Effector memory CD8-positive, alpha-beta T cell (primary cell): ENCODE measurements at regions not wholly inside any gene's neighbourhood (a gene's known extent, or its start where the extent isn't known, plus 50 kb on each side); places are given as distances from the start of the nearest gene placed in this dataset.

Experiments
- ATAC-seq: fragments of 150-1000 bp; cut with Tn5 transposase; replicated peaks from 2 replicates; pipeline ENCODE4 v1.10.0; 2021; ENCODE audit warnings: mild to moderate bottlenecking, moderate library complexity
- DNase-seq, 3 experiments: peaks; one replicate each; pipeline ENCODE4 v3.0.0; 2021
- H3K27ac Mint-ChIP-seq, 2 donors: one replicate each; pipeline ENCODE4 v1.8.0; 2022; ENCODE audit warnings: mild to moderate bottlenecking in 2 of 2, mixed read lengths in 2 of 2, moderate library complexity in 2 of 2
- H3K27me3 Mint-ChIP-seq, 2 donors: one replicate each; pipeline ENCODE4 v1.8.0; 2022; ENCODE audit warnings: mixed read lengths in 2 of 2
- H3K36me3 Mint-ChIP-seq: one replicate; pipeline ENCODE4 v1.8.0; 2022; ENCODE audit warnings: mild to moderate bottlenecking, moderate library complexity, mixed read lengths; ENCODE audit not compliant: insufficient read depth
- H3K4me1 Mint-ChIP-seq, 2 donors: one replicate each; pipeline ENCODE4 v1.8.0; 2022; ENCODE audit warnings: low read depth in 2 of 2, mixed read lengths in 2 of 2
- H3K4me3 Mint-ChIP-seq, 2 donors: one replicate each; pipeline ENCODE4 v1.8.0; 2022; ENCODE audit warnings: mild to moderate bottlenecking in 2 of 2, mixed read lengths in 2 of 2, moderate library complexity in 2 of 2
- H3K9me3 Mint-ChIP-seq, 2 donors: one replicate each; pipeline ENCODE4 v1.8.0; 2022; ENCODE audit warnings: mixed read lengths in 2 of 2

GRCh38 chr13:83538636-83539035 lies 343.6 kb downstream of the SLITRK1 start:
- Mint-ChIP-seq H3K27me3 (no peaks in the 10 kb centered on the region), H3K4me3 (no peak overlapping the region), H3K4me1 (no peaks in the 10 kb centered on the region), H3K9me3 (peaks cover 13 to 14% of the 10 kb centered on the region in 2 donors), H3K27ac (no peak overlapping the region), H3K36me3 (no peaks in the 10 kb centered on the region)
- DNase-seq, result no peak
- ATAC-seq, result no peak

- H3K36me3 Mint-ChIP-seq, result no peaks in the 10 kb centered on the region
- H3K9me3 Mint-ChIP-seq, result peaks cover 10 to 14% of the 10 kb centered on the region in 2 donors
- ATAC-seq, result no peak
- H3K4me1 Mint-ChIP-seq, result no peaks in the 10 kb centered on the region
- H3K27me3 Mint-ChIP-seq, result no peaks in the 10 kb centered on the region
- H3K4me3 Mint-ChIP-seq, result no peak overlapping the region
- no peak overlapping the region for H3K27ac Mint-ChIP-seq
- DNase-seq, result no peak
Measured at GRCh38 chr13:83536941-83537340, 345.3 kb downstream of the SLITRK1 start.

- no peak for DNase-seq
- Mint-ChIP-seq H3K27me3 (no peaks in the 10 kb centered on the region), H3K4me1 (no peaks in the 10 kb centered on the region), H3K27ac (no peak overlapping the region), H3K36me3 (no peaks in the 10 kb centered on the region), H3K4me3 (no peak overlapping the region), H3K9me3 (peaks cover 10 to 14% of the 10 kb centered on the region in 2 donors)
- ATAC-seq, result no peak
Measured at GRCh38 chr13:83536153-83536552, 346.1 kb downstream of the SLITRK1 start.

- Mint-ChIP-seq H3K36me3 (no peaks in the 10 kb centered on the region), H3K4me1 (no peaks in the 10 kb centered on the region), H3K4me3 (no peak overlapping the region), H3K9me3 (peaks cover 7% of the 10 kb centered on the region in 2 donors), H3K27ac (no peak overlapping the region), H3K27me3 (no peaks in the 10 kb centered on the region)
- ATAC-seq (no peak), DNase-seq (no peak)
Measured at GRCh38 chr13:83532809-83533208, 349.5 kb downstream of the SLITRK1 start.

- Mint-ChIP-seq H3K4me1 (no peaks in the 10 kb centered on the region), H3K27ac (no peak overlapping the region), H3K4me3 (no peak overlapping the region), H3K9me3 (peaks cover 7% of the 10 kb centered on the region in 2 donors), H3K27me3 (no peaks in the 10 kb centered on the region), H3K36me3 (no peaks in the 10 kb centered on the region)
- no peak for ATAC-seq
- no peak for DNase-seq
Measured at GRCh38 chr13:83531022-83531421, 351.3 kb downstream of the SLITRK1 start.

- DNase-seq (no peak), ATAC-seq (no peak)
- Mint-ChIP-seq H3K9me3 (peaks cover 0 to 2% of the 10 kb centered on the region in 2 donors), H3K4me3 (no peak overlapping the region), H3K4me1 (no peaks in the 10 kb centered on the region), H3K27ac (no peak overlapping the region), H3K36me3 (no peaks in the 10 kb centered on the region), H3K27me3 (no peaks in the 10 kb centered on the region)
Measured at GRCh38 chr13:83516781-83517180, 365.5 kb downstream of the SLITRK1 start.

GRCh38 chr13:83515268-83516015 lies 366.8 kb downstream of the SLITRK1 start:
- Mint-ChIP-seq H3K4me1 (no peaks in the 10 kb centered on the region), H3K27me3 (no peaks in the 10 kb centered on the region), H3K4me3 (no peak overlapping the region), H3K9me3 (peaks cover 0 to 3% of the 10 kb centered on the region in 2 donors), H3K27ac (no peak overlapping the region), H3K36me3 (no peaks in the 10 kb centered on the region)
- no peak for DNase-seq
- no peak for ATAC-seq

- DNase-seq (no peak), ATAC-seq (no peak)
- H3K4me1 Mint-ChIP-seq, result no peaks in the 10 kb centered on the region
- no peak overlapping the region for H3K4me3 Mint-ChIP-seq
- no peaks in the 10 kb centered on the region for H3K27me3 Mint-ChIP-seq
- no peak overlapping the region for H3K27ac Mint-ChIP-seq
- H3K9me3 Mint-ChIP-seq, result peaks cover 0 to 1% of the 10 kb centered on the region in 2 donors
- no peaks in the 10 kb centered on the region for H3K36me3 Mint-ChIP-seq
Measured at GRCh38 chr13:83508771-83509301, 373.4 kb downstream of the SLITRK1 start.

- Mint-ChIP-seq H3K9me3 (peaks cover 5 to 15% of the 10 kb centered on the region in 2 donors), H3K27ac (no peak overlapping the region)
- no peak for ATAC-seq
Measured at GRCh38 chr13:83503424-83503823, 378.9 kb downstream of the SLITRK1 start.

GRCh38 chr13:83499286-83499685 lies 383.0 kb downstream of the SLITRK1 start:
- ATAC-seq (no peak), DNase-seq (no peak)
- Mint-ChIP-seq H3K27me3 (no peaks in the 10 kb centered on the region), H3K4me1 (no peaks in the 10 kb centered on the region), H3K9me3 (peaks cover 5 to 15% of the 10 kb centered on the region in 2 donors), H3K36me3 (no peaks in the 10 kb centered on the region), H3K4me3 (no peak overlapping the region), H3K27ac (no peak overlapping the region)

More at GRCh38 chr13:83503424-83503823, 378.9 kb downstream of the SLITRK1 start:
- Mint-ChIP-seq H3K27me3 (no peaks in the 10 kb centered on the region), H3K4me3 (no peak overlapping the region), H3K4me1 (no peaks in the 10 kb centered on the region), H3K36me3 (no peaks in the 10 kb centered on the region)
- no peak for DNase-seq

- no peak overlapping the region for H3K4me3 Mint-ChIP-seq
- H3K4me1 Mint-ChIP-seq, result no peaks in the 10 kb centered on the region
- ATAC-seq (no peak), DNase-seq (no peak)
- H3K36me3 Mint-ChIP-seq, result no peaks in the 10 kb centered on the region
- H3K27me3 Mint-ChIP-seq, result no peaks in the 10 kb centered on the region
- peaks cover 3 to 13% of the 10 kb centered on the region in 2 donors for H3K9me3 Mint-ChIP-seq
- no peak overlapping the region for H3K27ac Mint-ChIP-seq
Measured at GRCh38 chr13:83498481-83499190, 383.6 kb downstream of the SLITRK1 start.

GRCh38 chr13:83498045-83498444 lies 384.2 kb downstream of the SLITRK1 start:
- H3K27ac Mint-ChIP-seq, result no peak overlapping the region
- no peaks in the 10 kb centered on the region for H3K4me1 Mint-ChIP-seq
- H3K4me3 Mint-ChIP-seq, result no peak overlapping the region
- peaks cover 0 to 7% of the 10 kb centered on the region in 2 donors for H3K9me3 Mint-ChIP-seq
- H3K27me3 Mint-ChIP-seq, result no peaks in the 10 kb centered on the region
- no peak for DNase-seq
- H3K36me3 Mint-ChIP-seq, result no peaks in the 10 kb centered on the region
- no peak for ATAC-seq

- Mint-ChIP-seq H3K9me3 (peaks cover 0 to under 1% of the 10 kb centered on the region in 2 donors), H3K27me3 (no peaks in the 10 kb centered on the region), H3K4me3 (no peak overlapping the region), H3K4me1 (no peaks in the 10 kb centered on the region), H3K36me3 (no peaks in the 10 kb centered on the region), H3K27ac (no peak overlapping the region)
- no peak for ATAC-seq
- no peak for DNase-seq
Measured at GRCh38 chr13:83496501-83496900, 385.8 kb downstream of the SLITRK1 start.

- Mint-ChIP-seq H3K36me3 (no peaks in the 10 kb centered on the region), H3K4me3 (no peak overlapping the region), H3K27ac (no peak overlapping the region), H3K4me1 (no peaks in the 10 kb centered on the region), H3K9me3 (peaks cover 3 to 8% of the 10 kb centered on the region in 2 donors), H3K27me3 (no peaks in the 10 kb centered on the region)
- DNase-seq (no peak), ATAC-seq (no peak)
Measured at GRCh38 chr13:83485101-83485500, 397.2 kb downstream of the SLITRK1 start.
